Mononuclear cell (primary cell): ENCODE measurements at regions not wholly inside any gene's neighbourhood (a gene's known extent, or its start where the extent isn't known, plus 50 kb on each side); places are given as distances from the start of the nearest gene placed in this dataset.
"Not testable (repeated sequence)": the region's sequence is repeated elsewhere in the genome, so short reads cannot be mapped to it uniquely, and the experiment has no call there.

Experiments
- H3K27me3 ChIP-seq: 2 replicates; pipeline ENCODE4 v1.6.0; 2011; ENCODE audit warnings: low read length, control low read depth; ENCODE audit not compliant: insufficient read depth
- H3K4me1 ChIP-seq: 2 replicates; pipeline ENCODE4 v1.5.1; 2011; ENCODE audit warnings: mild to moderate bottlenecking, low read length, control low read depth; ENCODE audit not compliant: insufficient read depth
- H3K4me3 ChIP-seq: 2 replicates; pipeline ENCODE4 v1.5.1; 2011; ENCODE audit warnings: mild to moderate bottlenecking, low read length, moderate library complexity
- H3K9me3 ChIP-seq: 2 replicates; pipeline ENCODE4 v1.5.1; 2011; ENCODE audit warnings: low read depth, mild to moderate bottlenecking, control low read depth, low read length

DNA sequence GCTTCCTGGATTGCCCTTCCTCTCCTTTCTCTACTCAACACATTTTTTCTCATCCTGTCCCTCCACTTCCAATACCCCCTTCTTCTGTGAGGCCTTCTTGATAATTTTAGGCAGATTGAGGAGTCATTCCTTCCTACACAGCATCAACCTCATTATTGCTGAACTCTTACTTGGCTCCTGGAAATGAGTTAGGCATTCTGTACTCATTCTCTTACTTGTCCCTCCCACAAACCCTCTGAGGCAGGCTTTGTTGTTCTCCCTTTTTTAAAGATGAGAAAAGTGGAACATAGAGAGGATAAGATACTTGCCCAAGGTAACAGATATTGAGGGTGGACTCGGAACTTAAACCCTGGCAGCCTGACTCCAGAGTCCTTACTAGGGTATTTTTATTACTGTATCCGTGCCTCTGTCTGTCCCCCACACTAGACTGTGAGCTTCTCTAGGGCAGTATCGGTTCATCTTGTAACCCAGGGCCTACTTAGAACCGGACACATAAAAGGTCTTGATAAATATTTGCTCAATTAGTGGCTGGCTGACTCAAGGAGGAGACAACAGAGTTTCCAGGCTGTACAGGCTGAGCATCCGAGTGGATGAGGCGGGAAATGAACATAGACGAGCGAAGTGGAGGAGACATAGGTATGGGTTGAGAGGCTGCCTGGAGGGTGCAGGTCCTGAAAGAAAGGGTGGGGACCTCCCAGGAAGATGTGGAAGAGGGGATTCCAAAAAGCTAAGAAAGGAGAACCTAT is 148.7 kb upstream of the ATP2B2 start:
- no peaks in the 10 kb centered on the region for H3K4me1 ChIP-seq
- H3K27me3 ChIP-seq = no peaks in the 10 kb centered on the region
- H3K4me3 ChIP-seq = no peak overlapping the region
- no peaks in the 10 kb centered on the region for H3K9me3 ChIP-seq

GRCh38 chr3:10655105-10655504 is 149.7 kb upstream of the ATP2B2 start:
- no peaks in the 10 kb centered on the region for H3K9me3 ChIP-seq
- H3K4me1 ChIP-seq = no peaks in the 10 kb centered on the region
- H3K27me3 ChIP-seq = no peaks in the 10 kb centered on the region
- no peak overlapping the region for H3K4me3 ChIP-seq

DNA sequence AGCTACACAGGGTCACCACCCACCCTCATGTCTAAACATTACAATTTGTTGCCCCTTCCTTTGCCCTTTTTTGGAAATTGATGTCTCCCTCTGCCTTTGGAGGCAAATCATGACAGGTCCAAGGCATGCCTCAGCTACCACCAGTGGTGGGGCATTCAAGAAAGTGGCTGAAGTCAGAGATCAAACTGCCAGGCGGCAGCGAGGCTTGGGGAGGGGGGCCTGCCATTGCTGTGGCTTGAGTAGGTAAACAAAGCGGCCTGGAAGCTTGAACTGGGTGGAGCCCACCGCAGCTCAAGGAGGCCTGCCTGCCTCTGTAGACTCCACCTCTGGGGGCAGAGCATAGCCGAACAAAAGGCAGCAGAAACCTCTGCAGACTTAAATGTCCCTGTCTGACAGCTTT is 152.0 kb upstream of the ATP2B2 start:
- H3K4me1 ChIP-seq, H3K27me3 ChIP-seq, H3K9me3 ChIP-seq, H3K4me3 ChIP-seq: not testable (repeated sequence)

- H3K4me3 ChIP-seq = no peak overlapping the region
- H3K4me1 ChIP-seq = no peaks in the 10 kb centered on the region
- H3K27me3 ChIP-seq = no peaks in the 10 kb centered on the region
- H3K9me3 ChIP-seq = no peaks in the 10 kb centered on the region
Observed at GRCh38 chr3:10665592-10665991, 150.4 kb upstream of the SLC6A11 start.

GRCh38 chr3:10666621-10667020 is 149.4 kb upstream of the SLC6A11 start:
- no peak overlapping the region for H3K4me3 ChIP-seq
- no peaks in the 10 kb centered on the region for H3K27me3 ChIP-seq
- H3K9me3 ChIP-seq = no peaks in the 10 kb centered on the region
- H3K4me1 ChIP-seq = no peaks in the 10 kb centered on the region

DNA sequence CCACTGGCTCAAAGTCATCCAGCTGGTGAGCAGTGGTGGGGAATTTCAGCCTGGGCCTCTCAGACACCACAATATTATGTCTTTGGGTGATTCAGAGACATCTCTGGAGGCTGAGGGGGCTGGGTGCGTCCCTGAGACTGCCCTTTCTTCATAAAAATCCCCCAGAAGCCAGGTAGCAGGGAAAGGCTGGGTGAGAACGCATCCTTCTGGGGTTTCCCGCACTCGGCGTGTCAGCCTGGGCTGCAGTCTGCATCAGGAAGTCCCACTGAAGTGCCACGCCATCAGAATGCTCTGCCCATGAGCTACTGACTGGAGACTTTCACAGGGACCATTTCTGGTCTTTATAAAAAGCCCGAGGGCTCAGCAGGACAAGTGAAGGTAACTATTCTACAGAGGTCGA is 148.8 kb upstream of the SLC6A11 start:
- no peaks in the 10 kb centered on the region for H3K9me3 ChIP-seq
- no peaks in the 10 kb centered on the region for H3K4me1 ChIP-seq

DNA sequence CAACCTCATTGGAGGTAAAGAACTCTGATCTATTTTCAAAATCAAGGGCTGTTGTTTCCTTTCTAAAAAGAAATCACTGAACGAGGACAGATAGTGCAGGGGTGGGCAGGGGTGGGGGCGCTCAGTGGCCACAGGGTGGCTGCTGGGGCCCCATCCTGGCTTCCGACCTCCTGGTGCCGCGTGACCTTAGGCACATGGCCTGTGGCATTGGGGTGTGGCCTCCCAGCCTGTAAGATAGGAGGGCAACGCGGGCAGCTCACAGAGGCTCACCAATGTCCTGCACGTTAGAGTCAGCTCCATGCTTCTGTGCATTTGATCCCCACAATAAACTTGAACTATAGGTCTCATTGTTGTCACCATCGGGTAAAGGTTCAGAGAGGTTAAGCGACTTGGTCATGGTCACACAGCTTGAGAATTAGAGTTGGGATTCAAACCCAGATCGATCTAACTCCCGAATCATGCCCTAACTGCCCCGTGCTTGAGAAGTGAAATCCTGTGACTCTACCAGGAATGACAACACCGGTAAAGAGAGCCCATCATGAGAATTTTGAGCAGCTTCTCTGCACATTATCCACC is 148.0 kb upstream of the SLC6A11 start:
- Histone ChIP-seq H3K4me1 (no peaks in the 10 kb centered on the region), H3K27me3 (no peaks in the 10 kb centered on the region), H3K9me3 (no peaks in the 10 kb centered on the region), H3K4me3 (no peak overlapping the region)

More for the DNA sequence above, 148.8 kb upstream of the SLC6A11 start:
- no peaks in the 10 kb centered on the region for H3K27me3 ChIP-seq
- H3K4me3 ChIP-seq = no peak overlapping the region

GRCh38 chr3:10669490-10670048 is 146.5 kb upstream of the SLC6A11 start:
- Histone ChIP-seq H3K9me3 (no peaks in the 10 kb centered on the region), H3K4me3 (no peak overlapping the region), H3K4me1 (no peaks in the 10 kb centered on the region), H3K27me3 (no peaks in the 10 kb centered on the region)

GRCh38 chr3:10672422-10672821 is 143.6 kb upstream of the SLC6A11 start:
- H3K4me1 ChIP-seq = no peaks in the 10 kb centered on the region
- H3K9me3 ChIP-seq = no peaks in the 10 kb centered on the region
- no peaks in the 10 kb centered on the region for H3K27me3 ChIP-seq
- no peak overlapping the region for H3K4me3 ChIP-seq

- Histone ChIP-seq H3K4me1 (no peaks in the 10 kb centered on the region), H3K4me3 (no peak overlapping the region), H3K27me3 (no peaks in the 10 kb centered on the region), H3K9me3 (no peaks in the 10 kb centered on the region)
Observed at GRCh38 chr3:10674578-10674977, 141.4 kb upstream of the SLC6A11 start.

DNA sequence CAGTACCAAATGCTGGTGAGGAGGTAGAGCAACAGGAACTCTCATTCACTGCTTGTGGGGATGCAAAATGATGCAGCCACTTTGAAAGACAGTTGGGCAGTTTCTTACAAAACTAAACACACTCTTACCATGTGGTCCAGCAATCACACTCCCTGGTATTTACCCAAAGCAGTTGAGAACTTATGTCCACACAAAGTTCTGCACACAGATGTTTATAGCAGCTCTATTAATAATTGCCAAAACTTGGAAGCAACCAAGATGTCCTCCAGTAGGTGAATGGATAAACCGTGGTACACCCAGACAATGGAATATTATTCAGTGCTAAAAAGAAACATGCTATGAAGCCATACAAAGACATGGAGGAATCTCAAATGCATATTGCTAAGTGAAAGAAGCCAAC is 139.1 kb upstream of the SLC6A11 start:
- H3K27me3 ChIP-seq = no peaks in the 10 kb centered on the region
- no peak overlapping the region for H3K4me3 ChIP-seq
- no peaks in the 10 kb centered on the region for H3K9me3 ChIP-seq
- no peaks in the 10 kb centered on the region for H3K4me1 ChIP-seq

GRCh38 chr3:10678796-10679376 is 137.1 kb upstream of the SLC6A11 start:
- no peak overlapping the region for H3K4me3 ChIP-seq
- no peaks in the 10 kb centered on the region for H3K4me1 ChIP-seq
- no peaks in the 10 kb centered on the region for H3K27me3 ChIP-seq
- no peaks in the 10 kb centered on the region for H3K9me3 ChIP-seq

- no peaks in the 10 kb centered on the region for H3K27me3 ChIP-seq
- no peaks in the 10 kb centered on the region for H3K9me3 ChIP-seq
- no peaks in the 10 kb centered on the region for H3K4me1 ChIP-seq
- H3K4me3 ChIP-seq = no peak overlapping the region
Observed at GRCh38 chr3:10680796-10681195, 135.2 kb upstream of the SLC6A11 start.

- H3K4me3 ChIP-seq = no peak overlapping the region
- H3K9me3 ChIP-seq = no peaks in the 10 kb centered on the region
- H3K27me3 ChIP-seq = no peaks in the 10 kb centered on the region
- no peaks in the 10 kb centered on the region for H3K4me1 ChIP-seq
Observed at GRCh38 chr3:10682692-10683091, 133.3 kb upstream of the SLC6A11 start.

DNA sequence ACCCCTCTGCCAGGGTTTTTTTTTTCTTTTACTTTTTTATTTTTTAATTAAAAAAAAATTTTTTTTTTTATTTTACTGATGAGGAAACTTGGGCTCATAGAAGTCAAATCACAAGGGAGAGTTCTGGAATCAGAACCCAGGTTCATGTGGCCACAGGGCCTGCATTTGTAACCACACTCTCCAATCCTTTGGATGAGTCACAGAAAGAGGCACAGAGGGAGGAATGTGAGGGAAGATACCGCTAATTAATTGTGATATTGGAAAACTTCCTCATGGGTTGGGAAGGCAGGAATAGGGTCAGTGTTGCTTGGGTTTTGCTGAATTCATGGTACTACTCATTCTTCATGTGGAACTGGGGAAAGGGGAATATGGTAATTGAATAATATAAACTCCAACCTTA is 132.9 kb upstream of the SLC6A11 start:
- Histone ChIP-seq H3K27me3 (no peaks in the 10 kb centered on the region), H3K4me3 (no peak overlapping the region), H3K9me3 (no peaks in the 10 kb centered on the region), H3K4me1 (no peaks in the 10 kb centered on the region)
